ENCODE measurements at regions not wholly inside any gene's neighbourhood (a gene's known extent, or its start where the extent isn't known, plus 50 kb on each side); places are given as distances from the start of the nearest gene placed in this dataset.
"Not testable (repeated sequence)": the region's sequence is repeated elsewhere in the genome, so short reads cannot be mapped to it uniquely, and the experiment has no call there.

- DNase-seq: not testable (repeated sequence)
Measured at GRCh38 chr13:111702059-111702458, 364.9 kb upstream of the SOX1 start.

Measured in fibroblast of skin of right quadriceps (primary cell).